Duodenal mucosa (tissue), 2 donors: ENCODE measurements at regions not wholly inside any gene's neighbourhood (a gene's known extent, or its start where the extent isn't known, plus 50 kb on each side); places are given as distances from the start of the nearest gene placed in this dataset.
"Not testable (repeated sequence)": the region's sequence is repeated elsewhere in the genome, so short reads cannot be mapped to it uniquely, and the experiment has no call there.

Experiments
- H3K27ac ChIP-seq: one replicate; pipeline ENCODE4 v1.7.0; 2013; ENCODE audit warnings: low read depth, low read length
- H3K27me3 ChIP-seq, 2 donors: one replicate each; pipeline ENCODE4 v1.7.0; 2013; ENCODE audit warnings: low read length in 2 of 2, control low read depth in 1 of 2; ENCODE audit not compliant: insufficient read depth in 2 of 2, control insufficient read depth in 1 of 2
- H3K36me3 ChIP-seq, 2 donors: one replicate each; pipeline ENCODE4 v1.7.0; 2013; ENCODE audit warnings: low read length in 2 of 2, control low read depth in 1 of 2; ENCODE audit not compliant: insufficient read depth in 2 of 2, control insufficient read depth in 1 of 2
- H3K4me1 ChIP-seq, 2 donors: one replicate each; pipeline ENCODE4 v1.7.0; 2013; ENCODE audit warnings: low read length in 2 of 2, control low read depth in 1 of 2; ENCODE audit not compliant: insufficient read depth in 2 of 2, control insufficient read depth in 1 of 2
- H3K4me3 ChIP-seq, 2 donors: one replicate each; pipeline ENCODE4 v1.7.0; 2013; ENCODE audit warnings: low read length in 2 of 2, low read depth in 1 of 2
- H3K9ac ChIP-seq, 2 donors: one replicate each; pipeline ENCODE4 v1.7.0; 2013; ENCODE audit warnings: low read length in 2 of 2, low read depth in 1 of 2
- H3K9me3 ChIP-seq, 2 donors: one replicate each; pipeline ENCODE4 v1.7.0; 2013; ENCODE audit warnings: low read length in 2 of 2, control low read depth in 1 of 2; ENCODE audit not compliant: control insufficient read depth in 1 of 2

- H3K4me3 ChIP-seq, H3K4me1 ChIP-seq, H3K27ac ChIP-seq: not testable (repeated sequence)
These were observed 131.8 kb downstream of the NPIPA8 start for GRCh38 chr16:18204786-18205185.

GRCh38 chr16:18204309-18204708, 132.2 kb downstream of the NPIPA8 start:
- H3K4me1 ChIP-seq, H3K27me3 ChIP-seq, H3K27ac ChIP-seq, H3K9me3 ChIP-seq, H3K4me3 ChIP-seq, H3K36me3 ChIP-seq, H3K9ac ChIP-seq: not testable (repeated sequence)

More at GRCh38 chr16:18204786-18205185, 131.8 kb downstream of the NPIPA8 start:
- not testable (repeated sequence) for H3K9me3 ChIP-seq, H3K27me3 ChIP-seq, H3K36me3 ChIP-seq, H3K9ac ChIP-seq

GRCh38 chr16:18201511-18201910, 135.0 kb downstream of the NPIPA8 start:
- not testable (repeated sequence) for H3K27ac ChIP-seq, H3K27me3 ChIP-seq, H3K4me3 ChIP-seq, H3K4me1 ChIP-seq, H3K36me3 ChIP-seq, H3K9ac ChIP-seq, H3K9me3 ChIP-seq

DNA sequence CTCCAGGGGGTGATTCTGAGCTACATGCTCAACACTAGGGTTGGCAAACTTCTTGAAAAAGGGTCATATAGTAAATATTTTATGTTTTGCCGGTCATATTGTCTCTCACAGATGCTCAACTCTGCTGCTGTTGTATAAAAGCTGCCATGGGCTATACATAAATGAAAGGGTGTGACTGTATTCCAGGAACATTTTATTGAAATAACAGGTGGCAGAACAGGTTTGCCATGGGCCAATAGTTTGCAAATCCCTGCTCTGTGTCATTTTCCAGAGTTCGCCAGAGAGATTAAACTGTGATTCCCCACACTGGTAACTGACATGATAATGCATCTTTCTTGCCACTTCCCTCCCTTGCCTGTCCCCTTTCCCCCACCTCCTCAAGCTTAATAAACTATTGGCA, 144.1 kb downstream of the NPIPA8 start:
- not testable (repeated sequence) for H3K36me3 ChIP-seq, H3K27me3 ChIP-seq, H3K9ac ChIP-seq, H3K27ac ChIP-seq, H3K4me1 ChIP-seq, H3K4me3 ChIP-seq, H3K9me3 ChIP-seq

DNA sequence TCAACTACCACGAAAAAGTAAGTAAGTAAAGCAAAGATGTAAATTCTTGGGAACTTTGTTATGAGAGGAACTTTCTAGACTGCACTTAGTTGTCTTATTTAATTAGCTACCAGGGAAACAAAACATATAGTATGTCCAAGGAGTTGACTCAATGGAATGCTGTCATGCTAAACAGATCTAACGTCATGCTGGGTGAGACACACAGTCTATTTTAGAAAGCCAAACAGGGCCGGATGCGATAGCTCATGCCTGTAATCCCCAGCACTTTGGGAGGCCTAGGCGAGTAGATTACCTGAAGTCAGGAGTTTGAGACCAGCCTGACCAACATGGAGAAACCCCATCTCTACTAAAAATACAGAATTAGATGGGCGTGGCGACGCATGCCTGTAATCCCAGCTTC, 146.4 kb downstream of the NPIPA8 start:
- H3K27me3 ChIP-seq, H3K4me1 ChIP-seq, H3K36me3 ChIP-seq, H3K9me3 ChIP-seq, H3K9ac ChIP-seq, H3K27ac ChIP-seq, H3K4me3 ChIP-seq: not testable (repeated sequence)

DNA sequence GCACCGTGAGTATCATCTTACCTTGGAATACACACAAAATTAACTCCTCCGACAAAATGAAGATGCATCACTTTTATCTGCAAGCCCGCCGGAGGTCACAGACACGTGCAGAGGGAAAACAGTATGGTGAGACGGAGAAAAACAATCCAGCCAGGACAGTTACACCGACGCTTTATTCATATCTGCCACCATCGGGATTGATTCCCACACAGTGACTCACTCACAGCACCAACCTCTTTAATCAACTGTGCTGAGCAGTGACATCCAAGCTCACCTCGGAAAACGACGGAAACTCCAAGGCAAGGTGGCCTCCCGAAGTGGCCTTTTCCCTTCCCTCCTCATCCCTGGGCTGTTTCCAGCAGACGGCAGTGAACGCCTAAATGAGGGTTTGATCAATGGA, 151.8 kb downstream of the NPIPA8 start:
- H3K9ac ChIP-seq, H3K27ac ChIP-seq, H3K36me3 ChIP-seq, H3K4me3 ChIP-seq, H3K27me3 ChIP-seq, H3K4me1 ChIP-seq, H3K9me3 ChIP-seq: not testable (repeated sequence)

- not testable (repeated sequence) for H3K9me3 ChIP-seq, H3K27ac ChIP-seq, H3K4me1 ChIP-seq
These were observed 155.5 kb downstream of the NPIPA8 start for GRCh38 chr16:18181028-18181427.

GRCh38 chr16:18173945-18174497, 162.5 kb downstream of the NPIPA8 start:
- H3K9me3 ChIP-seq, H3K27ac ChIP-seq, H3K9ac ChIP-seq, H3K4me3 ChIP-seq, H3K27me3 ChIP-seq, H3K36me3 ChIP-seq, H3K4me1 ChIP-seq: not testable (repeated sequence)

More at GRCh38 chr16:18181028-18181427, 155.5 kb downstream of the NPIPA8 start:
- H3K4me3 ChIP-seq, H3K36me3 ChIP-seq, H3K27me3 ChIP-seq, H3K9ac ChIP-seq: not testable (repeated sequence)

DNA sequence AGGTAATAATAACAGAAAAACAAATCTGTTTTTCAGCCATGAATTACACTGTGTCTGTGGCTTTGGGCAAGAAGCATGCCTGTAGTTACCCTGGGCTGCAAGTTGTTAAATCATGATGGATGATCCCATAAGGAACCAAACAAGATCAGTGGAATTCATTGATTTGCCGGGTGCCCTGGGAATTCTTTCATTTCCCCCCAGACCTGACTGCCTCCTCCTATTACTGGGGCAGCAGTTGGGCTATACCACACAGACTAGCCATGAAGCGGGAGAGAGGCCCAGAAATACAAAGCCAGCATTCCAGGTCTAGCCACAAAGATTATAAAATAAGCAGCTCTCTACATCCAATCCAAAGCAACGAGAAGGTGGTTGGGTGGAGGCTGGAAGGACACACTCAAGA, 174.2 kb downstream of the NPIPA8 start:
- not testable (repeated sequence) for H3K9me3 ChIP-seq, H3K36me3 ChIP-seq, H3K27ac ChIP-seq, H3K9ac ChIP-seq, H3K27me3 ChIP-seq, H3K4me3 ChIP-seq, H3K4me1 ChIP-seq

- H3K9ac ChIP-seq, H3K27ac ChIP-seq, H3K4me1 ChIP-seq, H3K4me3 ChIP-seq, H3K36me3 ChIP-seq, H3K9me3 ChIP-seq, H3K27me3 ChIP-seq: not testable (repeated sequence)
These were observed 175.3 kb downstream of the NPIPA8 start for GRCh38 chr16:18161224-18161623.

DNA sequence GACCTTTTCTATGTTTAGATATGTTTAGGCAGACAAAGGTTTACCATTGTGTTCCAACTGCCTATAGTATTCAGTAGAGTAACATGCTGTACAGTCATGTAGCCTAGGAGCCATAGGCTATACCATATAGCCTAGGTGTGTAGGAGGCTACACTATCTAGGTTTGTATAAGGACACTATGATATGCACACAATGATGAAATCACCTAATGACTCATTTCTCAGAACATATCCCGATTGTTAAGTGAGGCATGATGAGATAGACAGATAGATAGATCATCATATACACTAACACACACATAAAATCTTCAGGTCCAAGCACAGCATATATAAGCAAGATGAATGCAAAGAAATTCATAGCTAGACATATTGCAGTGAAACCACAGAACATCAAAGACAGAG, 177.4 kb downstream of the NPIPA8 start:
- H3K36me3 ChIP-seq, H3K9me3 ChIP-seq, H3K27me3 ChIP-seq, H3K4me1 ChIP-seq, H3K27ac ChIP-seq, H3K4me3 ChIP-seq, H3K9ac ChIP-seq: not testable (repeated sequence)
